ENCODE measurements at regions not wholly inside any gene's neighbourhood (a gene's known extent, or its start where the extent isn't known, plus 50 kb on each side); places are given as distances from the start of the nearest gene placed in this dataset.

- no peak for DNase-seq (ENCODE audit: low read depth)
- TF ChIP-seq CTCF (IDR thresholded peaks at IDR 0.05; ENCODE audit: low read depth, low read length, missing control alignments): no peak
- no peak overlapping the region for H3K4me3 ChIP-seq (ENCODE audit: low read depth, low read length)
Measured at GRCh38 chr7:12477620-12478019, 74.0 kb upstream of the VWDE start.

GRCh38 chr7:12481722-12482121, 78.1 kb upstream of the VWDE start:
- DNase-seq (ENCODE audit: low read depth): no peak
- H3K4me3 ChIP-seq (ENCODE audit: low read depth, low read length): no peak overlapping the region
- no peak for TF ChIP-seq CTCF (IDR thresholded peaks at IDR 0.05; ENCODE audit: low read depth, low read length, missing control alignments)

- no peak for TF ChIP-seq CTCF (IDR thresholded peaks at IDR 0.05; ENCODE audit: low read depth, low read length, missing control alignments)
- no peak for DNase-seq (ENCODE audit: low read depth)
- no peak overlapping the region for H3K4me3 ChIP-seq (ENCODE audit: low read depth, low read length)
Measured at GRCh38 chr7:12485845-12486244, 82.2 kb upstream of the VWDE start.

DNA sequence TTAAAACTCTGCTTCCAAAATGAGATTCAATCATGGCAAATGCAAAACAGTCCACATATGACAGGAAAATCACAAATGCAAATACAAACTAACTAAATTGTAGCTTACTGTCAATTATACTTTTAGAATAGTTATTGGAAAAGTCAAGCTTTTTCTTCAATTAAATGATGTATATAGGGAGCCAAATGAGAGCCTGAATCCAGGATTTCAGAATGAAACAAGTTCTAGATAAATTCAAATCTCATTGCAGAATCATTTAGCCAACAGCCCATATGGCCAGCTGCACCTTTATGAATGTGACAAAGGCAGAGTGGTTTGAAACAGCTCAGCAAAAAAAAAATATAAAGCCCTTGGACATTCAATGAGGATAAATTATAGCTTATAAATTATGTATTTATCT, 82.2 kb upstream of the SCIN start:
- TF ChIP-seq CTCF (IDR thresholded peaks at IDR 0.05; ENCODE audit: low read depth, low read length, missing control alignments): no peak
- DNase-seq (ENCODE audit: low read depth): no peak
- no peak overlapping the region for H3K4me3 ChIP-seq (ENCODE audit: low read depth, low read length)

DNA sequence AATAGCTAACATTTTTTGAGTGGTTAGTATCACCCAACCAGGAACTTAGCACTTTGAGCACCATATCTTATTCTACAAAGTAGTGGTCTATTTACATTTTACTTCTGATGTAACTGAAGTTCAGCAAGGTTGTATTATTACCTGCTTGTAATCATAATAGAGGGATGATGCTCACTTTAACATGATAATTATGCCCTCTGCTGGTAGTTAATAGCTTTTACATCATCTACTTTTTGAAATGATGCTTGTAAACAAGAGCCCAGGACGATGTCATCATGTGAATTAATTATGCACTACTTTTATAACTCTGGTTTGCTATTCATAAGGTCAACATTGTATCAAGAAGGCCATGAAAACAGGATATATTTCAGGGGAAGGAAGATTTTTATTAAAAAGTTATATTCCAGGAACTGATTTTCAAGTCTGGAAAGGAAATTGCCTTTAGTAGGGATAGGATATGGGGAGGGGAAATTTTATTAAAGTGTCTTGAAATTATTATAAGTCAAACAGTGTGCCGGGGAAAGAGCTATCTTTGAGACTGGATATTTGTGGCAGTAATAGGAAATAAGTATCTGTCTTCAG, 80.3 kb upstream of the SCIN start:
- DNase-seq (ENCODE audit: low read depth): peak; percentile 5
- H3K4me3 ChIP-seq (ENCODE audit: low read depth, low read length): no peak overlapping the region

DNA sequence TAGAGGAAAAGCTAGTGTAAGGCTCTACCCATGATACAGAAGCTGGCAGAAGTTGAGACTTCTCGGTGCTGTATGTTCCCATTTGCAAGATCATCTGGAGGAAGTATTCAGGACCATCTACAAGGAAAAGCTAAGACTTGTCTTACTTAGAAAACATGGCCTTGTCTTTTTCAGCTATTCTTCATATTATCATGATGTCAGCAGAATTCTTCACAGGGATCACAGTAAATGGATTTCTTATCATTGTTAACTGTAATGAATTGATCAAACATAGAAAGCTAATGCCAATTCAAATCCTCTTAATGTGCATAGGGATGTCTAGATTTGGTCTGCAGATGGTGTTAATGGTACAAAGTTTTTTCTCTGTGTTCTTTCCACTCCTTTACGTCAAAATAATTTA, 79.6 kb upstream of the SCIN start:
- H3K4me3 ChIP-seq (ENCODE audit: low read depth, low read length): no peak overlapping the region
- no peak for TF ChIP-seq CTCF (IDR thresholded peaks at IDR 0.05; ENCODE audit: low read depth, low read length, missing control alignments)
- no peak for DNase-seq (ENCODE audit: low read depth)

More for the DNA sequence above, 80.3 kb upstream of the SCIN start:
- peak; percentile 35 for TF ChIP-seq CTCF (IDR thresholded peaks at IDR 0.05; ENCODE audit: low read depth, low read length, missing control alignments)

GRCh38 chr7:12491526-12491925, 79.0 kb upstream of the SCIN start:
- no peak for TF ChIP-seq CTCF (IDR thresholded peaks at IDR 0.05; ENCODE audit: low read depth, low read length, missing control alignments)
- DNase-seq (ENCODE audit: low read depth): no peak
- no peak overlapping the region for H3K4me3 ChIP-seq (ENCODE audit: low read depth, low read length)
